DMS114 treated with DMSO at 0.1 percent for 48 hours (cell line): ENCODE measurements at regions not wholly inside any gene's neighbourhood (a gene's known extent, or its start where the extent isn't known, plus 50 kb on each side); places are given as distances from the start of the nearest gene placed in this dataset.

Experiments
- DNase-seq: peaks from one replicate; lab custom pipeline; 2025; ENCODE audit not compliant: unreplicated experiment; lab: John Stamatoyannopoulos, UW

DNA sequence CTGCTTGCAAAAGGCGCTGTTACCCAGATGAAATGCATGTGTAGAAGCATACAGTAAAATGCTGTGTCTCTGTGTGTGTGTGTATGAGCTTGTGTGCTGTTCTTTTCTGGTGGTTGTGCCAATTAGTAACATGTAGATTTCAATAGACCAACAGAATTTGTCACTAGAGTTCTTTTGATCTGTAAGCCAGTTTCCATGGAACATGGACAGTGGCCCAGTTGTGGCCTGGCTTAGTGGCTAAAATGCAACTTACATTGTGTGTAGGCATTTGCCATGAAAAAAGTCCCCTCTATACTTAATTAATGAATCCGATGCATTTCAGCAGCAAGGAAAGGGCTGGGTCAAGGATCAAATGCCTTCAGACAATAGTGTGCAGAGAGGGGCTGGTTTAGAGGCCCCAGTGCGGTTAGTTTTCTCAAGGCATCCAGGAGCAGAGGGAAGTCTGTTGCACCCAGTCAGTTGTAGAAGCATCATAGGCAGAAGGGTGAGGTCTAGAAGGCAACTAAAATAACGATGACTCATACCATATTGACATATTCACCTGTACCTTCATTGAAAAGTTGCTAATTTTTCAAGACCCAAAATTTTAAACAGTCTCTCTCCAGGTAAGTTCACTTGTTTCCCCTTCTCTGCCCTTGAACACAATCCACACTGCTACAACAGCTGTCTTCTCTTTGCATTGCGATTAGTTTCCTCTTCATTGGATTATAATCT, 366.9 kb upstream of the SPRED2 start:
- no peak for DNase-seq

DNA sequence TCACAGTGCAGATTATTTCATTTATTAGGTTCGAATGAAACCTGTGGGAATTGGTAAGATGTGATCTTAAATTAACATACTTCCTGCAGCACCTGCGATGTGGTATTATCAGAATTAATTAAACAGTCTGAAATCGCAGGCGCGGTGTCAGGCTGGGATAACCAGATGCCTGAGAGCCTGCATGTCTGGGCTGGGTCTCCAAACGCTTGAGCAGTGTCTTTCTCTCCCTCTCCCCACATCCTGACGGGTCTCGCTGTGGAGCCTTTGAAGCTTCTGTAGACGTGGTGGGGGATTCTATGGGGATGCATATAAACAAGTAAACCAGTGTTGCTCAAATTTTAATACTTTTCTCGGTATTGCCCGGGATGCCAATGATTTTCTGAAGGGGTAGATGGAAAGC, 366.2 kb upstream of the SPRED2 start:
- DNase-seq, result no peak

DNA sequence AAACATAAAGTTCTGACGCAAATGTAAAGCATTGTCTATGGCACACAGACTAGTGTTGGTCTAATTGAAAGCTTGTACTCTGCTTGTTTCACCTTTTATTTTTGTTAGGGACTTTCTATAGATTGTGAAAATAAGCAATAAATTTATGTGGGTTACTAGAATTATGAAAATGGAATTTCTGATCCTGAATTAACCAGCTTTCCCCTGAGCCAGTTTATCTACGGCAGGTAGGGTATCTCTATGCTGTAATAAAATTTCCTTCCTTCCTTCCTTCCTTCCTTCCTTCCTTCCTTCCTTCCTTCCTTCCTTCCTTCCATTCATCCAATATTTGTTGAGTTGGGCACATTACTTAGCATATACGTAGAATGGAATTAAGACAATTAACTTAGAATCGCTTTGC, 362.6 kb upstream of the SPRED2 start:
- DNase-seq, result no peak

GRCh38 chr2:65791404-65791975, 359.1 kb upstream of the SPRED2 start:
- DNase-seq, result no peak

DNA sequence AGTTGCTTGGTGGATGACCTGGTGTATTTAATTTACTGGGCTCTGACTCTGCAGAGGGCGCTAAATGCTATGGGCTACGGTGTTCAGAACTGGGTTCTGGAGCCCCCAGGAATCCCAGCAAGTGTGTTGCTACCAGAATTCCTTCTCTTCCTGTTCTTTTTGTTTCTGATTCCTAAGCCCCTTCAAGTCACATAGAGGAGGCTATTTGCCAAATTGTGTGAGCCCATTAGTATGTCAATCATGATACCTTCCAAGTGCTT, 358.2 kb upstream of the SPRED2 start:
- no peak for DNase-seq

GRCh38 chr2:65789923-65790675, 357.7 kb upstream of the SPRED2 start:
- no peak for DNase-seq

DNA sequence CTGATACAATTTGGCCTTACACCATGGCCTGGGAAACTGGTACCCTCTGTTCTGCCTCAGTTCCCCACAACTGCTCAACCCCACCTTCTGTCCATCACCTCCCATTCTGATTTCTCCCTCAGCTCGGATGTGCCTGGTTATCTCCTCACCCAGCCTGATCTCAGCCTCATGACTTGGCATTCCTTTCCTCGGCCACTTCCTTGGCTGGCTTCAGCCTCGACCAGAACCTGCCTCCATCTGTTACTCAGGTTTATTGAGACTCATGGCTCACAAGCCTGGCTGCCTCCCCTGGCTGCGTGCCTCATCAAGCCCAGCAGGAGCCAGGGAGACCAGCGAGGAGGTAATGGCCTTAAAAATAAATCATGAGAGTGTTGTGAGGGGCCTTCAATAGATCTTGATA, 356.2 kb upstream of the SPRED2 start:
- no peak for DNase-seq

GRCh38 chr2:65786765-65787164, 354.4 kb upstream of the SPRED2 start:
- no peak for DNase-seq

DNA sequence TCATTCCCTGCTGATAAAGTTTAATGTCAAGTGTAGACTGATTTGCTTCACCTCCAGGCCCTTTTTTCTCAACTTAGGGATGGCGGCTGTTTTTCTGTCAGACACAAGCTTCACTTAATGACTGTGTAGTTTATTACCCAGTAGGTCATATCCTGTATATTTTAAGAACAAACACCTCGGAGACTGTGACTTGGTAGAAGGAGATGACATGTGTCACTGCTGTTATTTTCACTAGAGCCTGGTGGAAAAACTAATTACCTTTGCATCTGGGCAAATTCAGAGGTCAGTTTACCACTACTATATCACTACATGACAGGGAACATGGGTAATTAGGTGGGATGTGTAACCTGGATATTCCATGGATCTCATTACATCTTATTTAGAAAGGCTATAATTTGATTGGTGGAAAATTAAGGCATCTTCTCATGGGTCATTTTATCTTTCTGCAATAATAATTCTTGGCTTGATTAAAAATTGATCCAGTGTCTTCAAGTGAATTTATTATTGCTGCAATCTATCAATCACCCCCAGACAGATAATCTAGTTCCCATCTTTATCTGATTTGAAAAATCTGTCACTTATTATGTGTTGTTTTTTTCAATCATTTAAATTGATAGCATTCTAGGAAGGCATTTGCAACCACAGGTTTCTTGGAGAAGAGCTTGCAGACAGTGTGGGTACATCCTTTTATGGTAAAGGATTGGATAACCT, 353.8 kb upstream of the SPRED2 start:
- DNase-seq, result no peak

DNA sequence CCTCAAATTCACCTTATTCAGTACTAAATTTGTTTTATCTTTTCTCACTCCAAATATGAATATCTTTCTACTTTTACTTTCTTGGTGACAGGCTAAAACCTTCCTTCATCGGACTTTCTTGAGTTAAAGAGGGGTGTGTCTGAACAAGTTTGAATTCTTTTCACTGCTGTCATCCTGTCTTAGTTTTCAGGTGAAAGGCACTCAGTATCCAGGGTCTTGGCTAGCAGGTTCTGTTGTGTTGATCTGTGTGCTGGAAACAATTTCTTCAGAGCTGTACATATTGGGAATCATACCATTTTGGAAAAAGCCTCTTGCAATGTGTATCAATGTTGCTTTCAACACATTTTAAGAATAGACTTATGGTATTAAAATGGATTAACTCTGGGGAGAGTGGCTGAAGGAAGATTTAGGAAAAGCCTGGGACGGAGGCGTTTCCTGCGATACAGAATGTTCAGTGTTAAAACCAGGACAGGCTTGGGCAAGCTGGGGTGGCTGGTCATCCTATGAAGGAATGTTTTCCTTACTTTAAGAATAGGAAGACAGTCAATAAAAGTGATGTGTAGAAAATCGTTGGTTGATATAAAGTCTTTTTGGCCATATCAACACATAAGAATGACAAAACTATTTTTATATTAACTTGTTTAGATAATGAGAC, 350.7 kb upstream of the SPRED2 start:
- no peak for DNase-seq

GRCh38 chr2:65782186-65782585, 349.8 kb upstream of the SPRED2 start:
- no peak for DNase-seq

GRCh38 chr2:65781756-65782155, 349.4 kb upstream of the SPRED2 start:
- no peak for DNase-seq

- DNase-seq, result no peak
Measured at GRCh38 chr2:65779021-65779420, 346.6 kb upstream of the SPRED2 start.

- no peak for DNase-seq
Measured at GRCh38 chr2:65778137-65778536, 345.7 kb upstream of the SPRED2 start.

GRCh38 chr2:65775839-65776238, 343.4 kb upstream of the SPRED2 start:
- no peak for DNase-seq

DNA sequence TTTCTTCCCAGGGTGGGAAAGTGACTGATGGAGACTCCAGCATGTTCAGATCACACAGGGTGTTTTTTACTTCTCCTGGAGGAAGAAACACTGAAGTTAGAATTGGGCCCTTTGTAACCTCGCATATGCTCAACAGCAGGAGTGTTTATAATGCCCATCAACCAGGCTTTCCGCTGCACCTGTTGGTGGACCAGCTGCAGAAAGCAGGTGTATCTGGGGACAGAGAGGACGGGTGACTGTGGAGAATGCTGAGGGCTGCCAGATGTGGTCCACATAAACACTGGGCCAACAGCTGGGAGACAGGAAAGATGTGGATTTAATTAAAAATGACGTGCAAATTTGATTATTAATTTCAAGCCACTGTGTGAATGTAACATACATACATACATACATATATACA, 335.5 kb upstream of the SPRED2 start:
- DNase-seq, result no peak

- no peak for DNase-seq
Measured at GRCh38 chr2:65766768-65767267, 334.4 kb upstream of the SPRED2 start.

- no peak for DNase-seq
Measured at GRCh38 chr2:65765376-65765775, 333.0 kb upstream of the SPRED2 start.

DNA sequence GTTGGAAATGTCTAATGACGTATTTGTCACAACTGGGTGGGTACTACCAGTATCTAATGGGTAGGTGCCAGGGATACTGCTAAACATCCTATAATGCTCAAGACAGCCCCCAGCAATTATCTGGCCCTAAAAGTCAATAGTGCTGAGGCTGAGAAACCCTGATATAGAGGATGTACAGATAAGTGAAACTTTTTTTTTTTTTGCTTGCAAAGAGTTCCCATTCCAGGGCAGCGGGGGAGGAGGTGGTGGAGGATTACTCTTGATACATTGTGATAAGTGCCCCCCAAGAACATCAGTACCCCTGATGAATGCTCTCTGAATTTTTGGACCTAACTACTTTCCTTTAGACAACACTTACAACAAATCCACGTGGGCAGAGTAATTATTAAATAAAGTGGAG, 329.7 kb upstream of the SPRED2 start:
- no peak for DNase-seq

DNA sequence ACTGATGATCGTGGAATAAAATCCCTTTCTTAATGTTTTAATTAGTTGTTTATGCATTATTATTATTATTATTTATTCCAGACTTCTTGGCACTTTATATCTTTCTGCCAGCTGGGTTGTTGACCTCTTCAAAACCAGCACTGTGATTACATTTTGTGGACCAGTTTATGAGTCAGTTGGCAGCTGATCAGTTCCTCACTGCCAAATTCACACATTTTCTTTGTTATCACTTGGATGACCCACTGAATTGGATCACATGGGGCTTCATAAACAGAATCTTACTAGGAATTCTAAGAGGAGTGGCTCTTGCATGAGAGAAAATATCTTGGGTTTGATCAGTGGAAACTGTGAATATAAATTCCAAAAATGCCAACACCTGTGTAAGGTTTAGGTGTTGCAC, 321.8 kb upstream of the SPRED2 start:
- no peak for DNase-seq

DNA sequence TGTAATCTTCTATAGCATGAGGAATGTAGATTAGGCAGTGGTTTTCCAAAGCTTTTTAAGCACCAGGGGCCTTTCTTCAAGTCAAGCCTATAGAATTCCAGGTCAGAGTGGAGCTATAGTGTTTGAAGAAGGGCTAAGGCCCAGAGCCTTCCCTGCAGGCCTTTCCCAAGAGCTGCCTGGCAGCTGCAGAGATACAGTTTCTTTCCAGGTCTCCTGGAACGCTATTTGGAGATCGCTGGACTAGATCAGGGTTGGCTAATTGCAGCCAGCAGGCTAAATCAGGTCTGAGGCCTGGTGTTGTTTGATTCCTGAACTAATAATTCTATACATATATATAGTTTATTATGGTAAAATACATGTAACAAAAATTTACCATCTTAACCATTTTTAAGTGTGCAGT, 319.0 kb upstream of the SPRED2 start:
- no peak for DNase-seq
